SKM-1 (cell line): ENCODE measurements at regions not wholly inside any gene's neighbourhood (a gene's known extent, or its start where the extent isn't known, plus 50 kb on each side); places are given as distances from the start of the nearest gene placed in this dataset.
"Not testable (repeated sequence)": the region's sequence is repeated elsewhere in the genome, so short reads cannot be mapped to it uniquely, and the experiment has no call there.

ENCODE experiments used
- DNase-seq: peaks from one replicate; lab custom pipeline; 2025; ENCODE audit not compliant: unreplicated experiment; lab: John Stamatoyannopoulos, UW

GRCh38 chr6:179340-179950 is 112.8 kb upstream of the DUSP22 start:
- DNase-seq = no peak

GRCh38 chr6:180091-180694 is 112.1 kb upstream of the DUSP22 start:
- not testable (repeated sequence) for DNase-seq

GRCh38 chr6:181049-181654 is 111.1 kb upstream of the DUSP22 start:
- DNase-seq = no peak

- DNase-seq = no peak
These were observed 108.6 kb upstream of the DUSP22 start for GRCh38 chr6:183668-184067.

GRCh38 chr6:184161-184700 is 108.1 kb upstream of the DUSP22 start:
- no peak for DNase-seq

GRCh38 chr6:186340-186965 is 105.8 kb upstream of the DUSP22 start:
- DNase-seq = no peak

- no peak for DNase-seq
These were observed 105.0 kb upstream of the DUSP22 start for GRCh38 chr6:187210-187861.

- peak; percentile 83 for DNase-seq
These were observed 103.2 kb upstream of the DUSP22 start for GRCh38 chr6:188821-189655.

- no peak for DNase-seq
These were observed 102.6 kb upstream of the DUSP22 start for GRCh38 chr6:189676-190075.

- no peak for DNase-seq
These were observed 101.5 kb upstream of the DUSP22 start for GRCh38 chr6:190596-191395.

GRCh38 chr6:191487-192312 is 100.6 kb upstream of the DUSP22 start:
- DNase-seq = no peak

GRCh38 chr6:192313-192664 is 100.0 kb upstream of the DUSP22 start:
- DNase-seq = no peak

GRCh38 chr6:193180-193579 is 99.1 kb upstream of the DUSP22 start:
- DNase-seq = no peak

GRCh38 chr6:193773-194310 is 98.4 kb upstream of the DUSP22 start:
- no peak for DNase-seq

GRCh38 chr6:195861-196360 is 96.4 kb upstream of the DUSP22 start:
- DNase-seq = no peak

GRCh38 chr6:196543-196942 is 95.7 kb upstream of the DUSP22 start:
- no peak for DNase-seq

GRCh38 chr6:203661-204060 is 88.6 kb upstream of the DUSP22 start:
- no peak for DNase-seq

- DNase-seq = no peak
These were observed 86.0 kb upstream of the DUSP22 start for GRCh38 chr6:206264-206663.

GRCh38 chr6:208364-208763 is 83.9 kb upstream of the DUSP22 start:
- DNase-seq = no peak
